Lower lobe of right lung (tissue), 2 donors: ENCODE measurements at regions not wholly inside any gene's neighbourhood (a gene's known extent, or its start where the extent isn't known, plus 50 kb on each side); places are given as distances from the start of the nearest gene placed in this dataset.
A peak's percentile ranks its signal among the peaks of the same experiment; 100 is the strongest.

Experiments
- ATAC-seq, 2 donors: fragments of 200-7000 bp; cut with Tn5 transposase; one replicate each; pipeline ENCODE4 v1.9.1; 2020 to 2022; ENCODE audit warnings: mild to moderate bottlenecking in 2 of 2, moderate library complexity in 2 of 2
- DNase-seq: peaks from one replicate; pipeline ENCODE4 v3.0.0-alpha.2; 2020
- H3K27ac ChIP-seq: fragments of 200-600 bp; one replicate; pipeline ENCODE4 v1.8.0; 2022
- H3K27me3 ChIP-seq: fragments of 200-600 bp; one replicate; pipeline ENCODE4 v1.8.0; 2022; ENCODE audit warnings: low read depth
- H3K36me3 ChIP-seq: fragments of 200-600 bp; one replicate; pipeline ENCODE4 v1.8.0; 2022; ENCODE audit warnings: mild to moderate bottlenecking
- H3K4me1 ChIP-seq: fragments of 200-600 bp; one replicate; pipeline ENCODE4 v1.8.0; 2022
- H3K4me3 ChIP-seq: fragments of 200-600 bp; one replicate; pipeline ENCODE4 v1.8.0; 2022; ENCODE audit warnings: mild to moderate bottlenecking
- H3K9me3 ChIP-seq: fragments of 200-600 bp; one replicate; pipeline ENCODE4 v1.8.0; 2022
- CTCF ChIP-seq: fragments of 200-600 bp; IDR thresholded peaks from one replicate; pipeline ENCODE4 v1.8.0; 2022; ENCODE audit warnings: antibody characterized with exemption, mild to moderate bottlenecking
- intact Hi-C: fragments of 100-400 bp; cut with DNase I; formaldehyde crosslinking; loops from one replicate; pipeline ENCODE4 v1.11.0; 2022
- donor health status: DM: no; HTN: yes; CAD: no; lungs with severe emphysema.

DNA sequence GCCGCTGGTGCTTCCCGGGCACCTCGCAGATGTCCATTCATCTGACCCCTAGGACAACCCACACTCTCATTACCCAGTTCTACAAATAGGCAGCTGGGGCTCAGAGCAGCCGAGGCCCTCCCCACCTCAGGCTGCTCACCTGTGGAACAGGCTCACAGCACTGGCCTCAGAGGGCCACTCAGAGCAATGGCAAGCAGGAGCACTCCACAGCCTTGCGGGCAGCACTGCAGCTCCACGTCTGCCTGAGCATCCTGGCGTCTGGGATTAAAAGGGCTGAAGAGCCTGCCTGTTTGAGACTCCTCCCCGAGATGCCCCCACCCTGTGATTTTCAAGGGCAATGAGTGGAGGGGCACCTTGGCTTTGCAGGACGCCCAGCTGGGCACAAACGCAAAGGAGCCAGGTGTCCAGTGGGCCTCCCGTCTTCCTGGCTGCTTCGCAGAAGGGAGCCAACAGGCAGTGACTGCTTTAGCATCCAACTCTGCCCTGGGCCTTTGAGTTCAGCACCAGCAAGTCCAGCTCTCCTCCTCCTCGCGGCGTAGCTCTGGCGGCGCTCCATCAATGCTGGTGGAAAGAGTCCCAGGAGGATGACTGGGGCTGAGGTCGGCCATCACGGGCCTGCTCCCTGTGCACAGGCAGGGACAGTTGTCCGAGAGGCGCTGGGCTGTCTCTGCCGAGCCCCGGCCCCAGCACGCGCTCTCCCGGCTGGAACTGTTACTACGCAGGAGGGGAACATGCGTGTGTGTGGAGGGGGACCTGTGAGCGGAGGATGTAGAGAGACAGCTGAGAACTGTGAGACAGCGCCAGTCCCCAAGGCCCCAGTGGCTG, 297.2 kb downstream of the NDUFA10 start:
- Histone ChIP-seq H3K4me1 (no peaks in the 10 kb centered on the region), H3K4me3 (no peak overlapping the region), H3K27ac (no peak overlapping the region), H3K9me3 (no peaks in the 10 kb centered on the region), H3K27me3 (peaks cover 3% of the 10 kb centered on the region), H3K36me3 (no peaks in the 10 kb centered on the region)
- ATAC-seq (no peak), DNase-seq (peak; percentile 39)
- no peak for TF ChIP-seq CTCF
- intact Hi-C loops, result no loop called here

- no peak for TF ChIP-seq CTCF
- Histone ChIP-seq H3K4me3 (no peak overlapping the region), H3K4me1 (no peaks in the 10 kb centered on the region), H3K27me3 (peaks cover 3% of the 10 kb centered on the region), H3K27ac (no peak overlapping the region), H3K9me3 (no peaks in the 10 kb centered on the region), H3K36me3 (no peaks in the 10 kb centered on the region)
- ATAC-seq (no peak), DNase-seq (peak; percentile 30)
- intact Hi-C loops, result no loop called here
These were observed 297.9 kb downstream of the NDUFA10 start for GRCh38 chr2:239727182-239727775.

GRCh38 chr2:239726631-239727181, 298.4 kb downstream of the NDUFA10 start:
- H3K4me1 ChIP-seq, result no peaks in the 10 kb centered on the region
- H3K4me3 ChIP-seq, result no peak overlapping the region
- DNase-seq (peak; percentile 39), ATAC-seq (no peak)
- no peaks in the 10 kb centered on the region for H3K9me3 ChIP-seq
- intact Hi-C loops, result no loop called here
- H3K27me3 ChIP-seq, result peaks cover 3% of the 10 kb centered on the region
- no peak for TF ChIP-seq CTCF
- no peak overlapping the region for H3K27ac ChIP-seq
- no peaks in the 10 kb centered on the region for H3K36me3 ChIP-seq

- H3K4me1 ChIP-seq, result no peaks in the 10 kb centered on the region
- intact Hi-C loops, result no loop called here
- no peak overlapping the region for H3K4me3 ChIP-seq
- TF ChIP-seq CTCF, result no peak
- H3K36me3 ChIP-seq, result no peaks in the 10 kb centered on the region
- H3K27me3 ChIP-seq, result no peaks in the 10 kb centered on the region
- DNase-seq, result peak; percentile 34
- H3K9me3 ChIP-seq, result no peaks in the 10 kb centered on the region
- no peak for ATAC-seq
- no peak overlapping the region for H3K27ac ChIP-seq
These were observed 299.0 kb downstream of the NDUFA10 start for GRCh38 chr2:239726091-239726591.

GRCh38 chr2:239725551-239725890, 299.6 kb downstream of the NDUFA10 start:
- Histone ChIP-seq H3K9me3 (no peaks in the 10 kb centered on the region), H3K4me3 (no peak overlapping the region), H3K36me3 (no peaks in the 10 kb centered on the region), H3K27me3 (no peaks in the 10 kb centered on the region), H3K4me1 (no peaks in the 10 kb centered on the region), H3K27ac (no peak overlapping the region)
- ATAC-seq (no peak), DNase-seq (peak; percentile 42)
- TF ChIP-seq CTCF, result no peak
- intact Hi-C loops, result no loop called here
